HEK293 (cell line): ENCODE measurements at regions not wholly inside any gene's neighbourhood (a gene's known extent, or its start where the extent isn't known, plus 50 kb on each side); places are given as distances from the start of the nearest gene placed in this dataset.

ENCODE experiments used
- PRDM1 ChIP-seq: fragments of 450-650 bp; formaldehyde crosslinking; IDR thresholded peaks from 2 replicates; pipeline ENCODE4; 2016; ENCODE audit warnings: missing biosample characterization, missing genetic modification characterization
- ZNF157 ChIP-seq: fragments of 450-650 bp; formaldehyde crosslinking; IDR thresholded peaks from 2 replicates; pipeline ENCODE4 v1.5.1; 2016; ENCODE audit warnings: missing biosample characterization, missing genetic modification characterization
- ZNF221 ChIP-seq: fragments of 450-650 bp; formaldehyde crosslinking; IDR thresholded peaks from 2 replicates; pipeline ENCODE4 v1.5.1; 2017; ENCODE audit warnings: missing biosample characterization, missing genetic modification characterization, borderline replicate concordance
- ZNF239 ChIP-seq: fragments of 450-650 bp; formaldehyde crosslinking; IDR thresholded peaks from 2 replicates; pipeline ENCODE4 v1.5.1; 2016; ENCODE audit warnings: missing biosample characterization, missing genetic modification characterization
- ZNF658 ChIP-seq: fragments of 450-650 bp; formaldehyde crosslinking; IDR thresholded peaks from 2 replicates; pipeline ENCODE4; 2016; ENCODE audit warnings: missing biosample characterization, missing genetic modification characterization
- ZNF777 ChIP-seq: fragments of 450-650 bp; formaldehyde crosslinking; IDR thresholded peaks from 2 replicates; pipeline ENCODE4 v1.5.1; 2017; ENCODE audit warnings: missing biosample characterization, missing genetic modification characterization, borderline replicate concordance
- TF ChIP-seq, protein P1 (sequence below): fragments of 450-650 bp; formaldehyde crosslinking; IDR thresholded peaks from 2 replicates; pipeline ENCODE4 v1.5.1; 2016; ENCODE audit warnings: missing biosample characterization, missing genetic modification characterization
- TF ChIP-seq, protein P2 (sequence below): IDR thresholded peaks from 2 replicates; pipeline ENCODE4 v1.6.1; 2011; ENCODE audit warnings: mild to moderate bottlenecking, low read depth, low read length, borderline replicate concordance
- TF ChIP-seq, protein P3 (sequence below): fragments of 450-650 bp; formaldehyde crosslinking; IDR thresholded peaks from 2 replicates; pipeline ENCODE4 v1.5.1; 2016; ENCODE audit warnings: missing biosample characterization, missing genetic modification characterization
- TF ChIP-seq, protein P4 (sequence below): fragments of 450-650 bp; formaldehyde crosslinking; IDR thresholded peaks from 2 replicates; pipeline ENCODE4 v1.5.1; 2016; ENCODE audit warnings: missing biosample characterization, missing genetic modification characterization, low read depth

DNA sequence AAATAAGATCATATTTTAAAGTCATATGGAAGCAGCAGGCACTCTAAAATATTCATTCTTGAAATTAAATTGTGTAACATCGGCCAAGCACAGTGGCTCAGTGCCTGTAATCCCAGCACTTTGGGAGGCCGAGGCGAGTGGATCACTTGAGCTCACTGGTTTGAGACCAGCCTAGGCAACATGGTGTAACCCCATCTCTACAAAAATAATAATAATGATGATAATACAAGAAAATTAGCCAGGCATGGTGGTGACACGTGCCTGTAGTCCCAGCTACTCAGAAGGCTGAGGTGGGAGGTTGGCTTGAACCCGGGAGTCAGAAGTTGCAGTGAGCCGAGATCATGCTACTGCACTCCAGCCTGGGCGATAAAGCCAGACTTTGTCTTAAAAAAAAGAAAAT lies 77.4 kb downstream of the TRIM29 start:
- no peak for TF ChIP-seq ZNF221 (tag by site-specific recombination)
- no peak for TF ChIP-seq ZNF658 (tag by site-specific recombination)
- TF ChIP-seq, protein P1, sequence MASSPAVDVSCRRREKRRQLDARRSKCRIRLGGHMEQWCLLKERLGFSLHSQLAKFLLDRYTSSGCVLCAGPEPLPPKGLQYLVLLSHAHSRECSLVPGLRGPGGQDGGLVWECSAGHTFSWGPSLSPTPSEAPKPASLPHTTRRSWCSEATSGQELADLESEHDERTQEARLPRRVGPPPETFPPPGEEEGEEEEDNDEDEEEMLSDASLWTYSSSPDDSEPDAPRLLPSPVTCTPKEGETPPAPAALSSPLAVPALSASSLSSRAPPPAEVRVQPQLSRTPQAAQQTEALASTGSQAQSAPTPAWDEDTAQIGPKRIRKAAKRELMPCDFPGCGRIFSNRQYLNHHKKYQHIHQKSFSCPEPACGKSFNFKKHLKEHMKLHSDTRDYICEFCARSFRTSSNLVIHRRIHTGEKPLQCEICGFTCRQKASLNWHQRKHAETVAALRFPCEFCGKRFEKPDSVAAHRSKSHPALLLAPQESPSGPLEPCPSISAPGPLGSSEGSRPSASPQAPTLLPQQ (tag by site-specific recombination): no peak
- TF ChIP-seq, protein P2, sequence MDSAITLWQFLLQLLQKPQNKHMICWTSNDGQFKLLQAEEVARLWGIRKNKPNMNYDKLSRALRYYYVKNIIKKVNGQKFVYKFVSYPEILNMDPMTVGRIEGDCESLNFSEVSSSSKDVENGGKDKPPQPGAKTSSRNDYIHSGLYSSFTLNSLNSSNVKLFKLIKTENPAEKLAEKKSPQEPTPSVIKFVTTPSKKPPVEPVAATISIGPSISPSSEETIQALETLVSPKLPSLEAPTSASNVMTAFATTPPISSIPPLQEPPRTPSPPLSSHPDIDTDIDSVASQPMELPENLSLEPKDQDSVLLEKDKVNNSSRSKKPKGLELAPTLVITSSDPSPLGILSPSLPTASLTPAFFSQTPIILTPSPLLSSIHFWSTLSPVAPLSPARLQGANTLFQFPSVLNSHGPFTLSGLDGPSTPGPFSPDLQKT: no peak
- TF ChIP-seq, protein P3, sequence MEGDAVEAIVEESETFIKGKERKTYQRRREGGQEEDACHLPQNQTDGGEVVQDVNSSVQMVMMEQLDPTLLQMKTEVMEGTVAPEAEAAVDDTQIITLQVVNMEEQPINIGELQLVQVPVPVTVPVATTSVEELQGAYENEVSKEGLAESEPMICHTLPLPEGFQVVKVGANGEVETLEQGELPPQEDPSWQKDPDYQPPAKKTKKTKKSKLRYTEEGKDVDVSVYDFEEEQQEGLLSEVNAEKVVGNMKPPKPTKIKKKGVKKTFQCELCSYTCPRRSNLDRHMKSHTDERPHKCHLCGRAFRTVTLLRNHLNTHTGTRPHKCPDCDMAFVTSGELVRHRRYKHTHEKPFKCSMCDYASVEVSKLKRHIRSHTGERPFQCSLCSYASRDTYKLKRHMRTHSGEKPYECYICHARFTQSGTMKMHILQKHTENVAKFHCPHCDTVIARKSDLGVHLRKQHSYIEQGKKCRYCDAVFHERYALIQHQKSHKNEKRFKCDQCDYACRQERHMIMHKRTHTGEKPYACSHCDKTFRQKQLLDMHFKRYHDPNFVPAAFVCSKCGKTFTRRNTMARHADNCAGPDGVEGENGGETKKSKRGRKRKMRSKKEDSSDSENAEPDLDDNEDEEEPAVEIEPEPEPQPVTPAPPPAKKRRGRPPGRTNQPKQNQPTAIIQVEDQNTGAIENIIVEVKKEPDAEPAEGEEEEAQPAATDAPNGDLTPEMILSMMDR (tag by site-specific recombination): no peak
- TF ChIP-seq ZNF777: no peak
- TF ChIP-seq ZNF239 (tag by site-specific recombination): no peak
- TF ChIP-seq, protein P4, sequence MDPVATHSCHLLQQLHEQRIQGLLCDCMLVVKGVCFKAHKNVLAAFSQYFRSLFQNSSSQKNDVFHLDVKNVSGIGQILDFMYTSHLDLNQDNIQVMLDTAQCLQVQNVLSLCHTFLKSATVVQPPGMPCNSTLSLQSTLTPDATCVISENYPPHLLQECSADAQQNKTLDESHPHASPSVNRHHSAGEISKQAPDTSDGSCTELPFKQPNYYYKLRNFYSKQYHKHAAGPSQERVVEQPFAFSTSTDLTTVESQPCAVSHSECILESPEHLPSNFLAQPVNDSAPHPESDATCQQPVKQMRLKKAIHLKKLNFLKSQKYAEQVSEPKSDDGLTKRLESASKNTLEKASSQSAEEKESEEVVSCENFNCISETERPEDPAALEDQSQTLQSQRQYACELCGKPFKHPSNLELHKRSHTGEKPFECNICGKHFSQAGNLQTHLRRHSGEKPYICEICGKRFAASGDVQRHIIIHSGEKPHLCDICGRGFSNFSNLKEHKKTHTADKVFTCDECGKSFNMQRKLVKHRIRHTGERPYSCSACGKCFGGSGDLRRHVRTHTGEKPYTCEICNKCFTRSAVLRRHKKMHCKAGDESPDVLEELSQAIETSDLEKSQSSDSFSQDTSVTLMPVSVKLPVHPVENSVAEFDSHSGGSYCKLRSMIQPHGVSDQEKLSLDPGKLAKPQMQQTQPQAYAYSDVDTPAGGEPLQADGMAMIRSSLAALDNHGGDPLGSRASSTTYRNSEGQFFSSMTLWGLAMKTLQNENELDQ (tag by site-specific recombination): no peak
- no peak for TF ChIP-seq ZNF157 (tag by site-specific recombination)
- no peak for TF ChIP-seq PRDM1 (tag by site-specific recombination)
